Suppressor macrophage treated with lipopolysaccharide for 1 hour (primary cell): ENCODE measurements at regions not wholly inside any gene's neighbourhood (a gene's known extent, or its start where the extent isn't known, plus 50 kb on each side); places are given as distances from the start of the nearest gene placed in this dataset.
"Not testable (repeated sequence)": the region's sequence is repeated elsewhere in the genome, so short reads cannot be mapped to it uniquely, and the experiment has no call there.

ENCODE experiments used
- DNase-seq, 3 donors: peaks; one replicate each; pipeline ENCODE4 v3.0.0-alpha.2; 2020 to 2022

GRCh38 chr7:118420888-118421287, 196.4 kb downstream of the ANKRD7 start:
- DNase-seq, result no peak

GRCh38 chr7:118429141-118429540, 204.6 kb downstream of the ANKRD7 start:
- no peak for DNase-seq

GRCh38 chr7:118436663-118437062, 212.2 kb downstream of the ANKRD7 start:
- DNase-seq, result no peak

- DNase-seq, result not testable (repeated sequence)
Measured at GRCh38 chr7:118449030-118449429, 224.5 kb downstream of the ANKRD7 start.

- DNase-seq, result no peak
Measured at GRCh38 chr7:118449797-118450567, 225.5 kb downstream of the ANKRD7 start.

GRCh38 chr7:118452128-118452527, 227.6 kb downstream of the ANKRD7 start:
- no peak for DNase-seq

GRCh38 chr7:118467381-118467780, 242.9 kb downstream of the ANKRD7 start:
- DNase-seq, result no peak

- no peak for DNase-seq
Measured at GRCh38 chr7:118472581-118472980, 248.1 kb downstream of the ANKRD7 start.

GRCh38 chr7:118473271-118473670, 248.8 kb downstream of the ANKRD7 start:
- DNase-seq, result no peak

- DNase-seq, result no peak
Measured at GRCh38 chr7:118476036-118476435, 251.5 kb downstream of the ANKRD7 start.

GRCh38 chr7:118477036-118477435, 252.5 kb downstream of the ANKRD7 start:
- DNase-seq, result no peak

- no peak for DNase-seq
Measured at GRCh38 chr7:118478236-118478635, 253.7 kb downstream of the ANKRD7 start.

GRCh38 chr7:118478931-118479330, 254.4 kb downstream of the ANKRD7 start:
- no peak for DNase-seq

- no peak for DNase-seq
Measured at GRCh38 chr7:118492466-118492865, 268.0 kb downstream of the ANKRD7 start.

GRCh38 chr7:118496138-118496644, 271.7 kb downstream of the ANKRD7 start:
- DNase-seq, result no peak

GRCh38 chr7:118502235-118502634, 277.7 kb downstream of the ANKRD7 start:
- DNase-seq, result no peak

GRCh38 chr7:118511146-118511545, 286.6 kb downstream of the ANKRD7 start:
- no peak for DNase-seq

GRCh38 chr7:118517275-118517674, 292.8 kb downstream of the ANKRD7 start:
- no peak for DNase-seq

GRCh38 chr7:118525020-118525419, 300.5 kb downstream of the ANKRD7 start:
- no peak for DNase-seq

GRCh38 chr7:118531566-118531965, 307.1 kb downstream of the ANKRD7 start:
- no peak for DNase-seq

GRCh38 chr7:118559207-118559606, 334.7 kb downstream of the ANKRD7 start:
- DNase-seq, result no peak

- no peak for DNase-seq
Measured at GRCh38 chr7:118563311-118563710, 338.8 kb downstream of the ANKRD7 start.

- DNase-seq, result no peak
Measured at GRCh38 chr7:118572604-118573003, 348.1 kb downstream of the ANKRD7 start.

- no peak for DNase-seq
Measured at GRCh38 chr7:118573085-118573484, 348.6 kb downstream of the ANKRD7 start.

GRCh38 chr7:118575393-118575948, 351.0 kb downstream of the ANKRD7 start:
- no peak for DNase-seq
